PC-3 (cell line): ENCODE measurements at regions not wholly inside any gene's neighbourhood (a gene's known extent, or its start where the extent isn't known, plus 50 kb on each side); places are given as distances from the start of the nearest gene placed in this dataset.

Experiments used
- ATAC-seq: fragments of 200-7000 bp; cut with Tn5 transposase; 2 replicates; pipeline ENCODE4 v1.9.1; 2020; ENCODE audit warnings: mild to moderate bottlenecking, moderate library complexity
- BruUV-seq: library from RNA; stranded (reverse); fragments of 400-500 nt; replicated peaks from 2 replicates; lab custom pipeline; 2021; lab: Mats Ljungman, UMichigan
- CTCF ChIA-PET: fragments of 300-600 bp; sonication (Branson Sonifier 250); formaldehyde crosslinking; loops from one replicate; lab custom pipeline; 2022; ENCODE audit warnings: antibody characterized with exemption; lab: Charles Lee
- POLR2A ChIA-PET: fragments of 300-600 bp; sonication (Branson Sonifier 250); formaldehyde crosslinking; loops from one replicate; lab custom pipeline; 2022; ENCODE audit warnings: antibody characterized with exemption; ENCODE audit not compliant: unreplicated experiment; lab: Charles Lee
- DNase-seq: peaks from one replicate; pipeline ENCODE4 v3.0.0-alpha.2; 2015
- H2AFZ ChIP-seq: fragments of 300-600 bp; sonication (generic); 2 replicates; pipeline ENCODE4 v1.6.0; 2016; ENCODE audit warnings: antibody characterized with exemption, low read length
- H3F3A ChIP-seq: fragments of 300-600 bp; sonication (generic); one replicate; pipeline ENCODE4 v1.6.0; 2017; ENCODE audit warnings: antibody characterized with exemption, low read length, control low read depth, mild to moderate bottlenecking; ENCODE audit not compliant: unreplicated experiment
- H3K27ac ChIP-seq: fragments of 300-600 bp; sonication (generic); 2 replicates; pipeline ENCODE4 v1.5.1; 2016; ENCODE audit warnings: mild to moderate bottlenecking, low read length
- H3K27me3 ChIP-seq: fragments of 300-600 bp; sonication (generic); 2 replicates; pipeline ENCODE4 v1.6.1; 2016; ENCODE audit warnings: low read length, mixed read lengths
- H3K36me3 ChIP-seq: fragments of 300-600 bp; sonication (generic); 2 replicates; pipeline ENCODE4 v1.6.1; 2016; ENCODE audit warnings: low read depth, mixed run types, low read length, mixed read lengths
- H3K4me1 ChIP-seq: fragments of 300-600 bp; sonication (generic); 2 replicates; pipeline ENCODE4 v1.5.1; 2016; ENCODE audit warnings: low read length; ENCODE audit not compliant: insufficient read depth
- H3K4me2 ChIP-seq: fragments of 300-600 bp; sonication (generic); 2 replicates; pipeline ENCODE4 v1.6.0; 2016; ENCODE audit warnings: low read length
- H3K4me3 ChIP-seq: fragments of 300-600 bp; sonication (generic); 2 replicates; pipeline ENCODE4 v1.5.1; 2016; ENCODE audit warnings: mild to moderate bottlenecking, low read length, mixed read lengths
- H3K79me2 ChIP-seq: fragments of 300-600 bp; sonication (generic); 2 replicates; pipeline ENCODE4 v1.6.1; 2017; ENCODE audit warnings: low read length, mixed read lengths
- H3K9ac ChIP-seq: fragments of 300-600 bp; sonication (generic); 2 replicates; pipeline ENCODE4 v1.6.0; 2016; ENCODE audit warnings: mild to moderate bottlenecking, low read length
- H3K9me2 ChIP-seq: fragments of 300-600 bp; sonication (generic); replicated peaks from 2 replicates; pipeline ENCODE4 v1.6.1; 2016; ENCODE audit warnings: mixed run types, low read length, mixed read lengths
- H3K9me3 ChIP-seq: fragments of 300-600 bp; sonication (generic); 2 replicates; pipeline ENCODE4 v1.6.1; 2016; ENCODE audit warnings: low read length, mixed read lengths
- H4K20me1 ChIP-seq: fragments of 300-600 bp; sonication (generic); 2 replicates; pipeline ENCODE4 v1.6.1; 2016; ENCODE audit warnings: low read length, mixed read lengths
- CTCF ChIP-seq: fragments of 300-600 bp; sonication (generic); conservative IDR thresholded peaks from 2 replicates; pipeline ENCODE4 v1.5.1; 2017; ENCODE audit warnings: antibody characterized with exemption, low read depth, mild to moderate bottlenecking, low read length
- EZH2 ChIP-seq: fragments of 300-600 bp; sonication (generic); IDR thresholded peaks from one replicate; pipeline ENCODE4 v1.6.1; 2017; ENCODE audit warnings: antibody characterized with exemption, mild to moderate bottlenecking, low read length; ENCODE audit not compliant: unreplicated experiment
- EZH2phosphoT487 ChIP-seq: fragments of 300-600 bp; sonication (generic); IDR thresholded peaks from 2 replicates; pipeline ENCODE4 v1.6.1; 2018; ENCODE audit warnings: mild to moderate bottlenecking, antibody characterized with exemption, low read length, borderline replicate concordance
- intact Hi-C: fragments of 100-400 bp; cut with micrococcal nuclease; formaldehyde crosslinking; loops from 2 replicates; pipeline ENCODE4 v1.9.0; 2023

GRCh38 chr2:217466104-217466503 is 536.7 kb downstream of the TNS1 start:
- no peak for ATAC-seq
- CTCF ChIA-PET = no interaction called here
- no peaks in the 10 kb centered on the region for H3K36me3 ChIP-seq

GRCh38 chr2:217465100-217465499 is 537.7 kb downstream of the TNS1 start:
- Histone ChIP-seq H3K4me1 (no peaks in the 10 kb centered on the region), H4K20me1 (no peaks in the 10 kb centered on the region), H3K9me3 (no peaks in the 10 kb centered on the region), H3K9me2 (no peaks in the 10 kb centered on the region), H3K79me2 (no peaks in the 10 kb centered on the region), H3F3A (no peaks in the 10 kb centered on the region), H2AFZ (no peak overlapping the region), H3K27me3 (no peaks in the 10 kb centered on the region), H3K36me3 (no peaks in the 10 kb centered on the region), H3K4me3 (no peak overlapping the region), H3K4me2 (no peak overlapping the region), H3K27ac (no peak overlapping the region), H3K9ac (no peak overlapping the region)
- intact Hi-C loops = no loop called here
- CTCF ChIA-PET = no interaction called here
- POLR2A ChIA-PET = no interaction called here
- DNase-seq = no peak
- no TSS peak for BruUV-seq
- no peak for TF ChIP-seq EZH2phosphoT487
- TF ChIP-seq EZH2 = no peak
- no peak for TF ChIP-seq CTCF
- no peak for ATAC-seq

More at GRCh38 chr2:217466104-217466503, 536.7 kb downstream of the TNS1 start:
- H3K9ac ChIP-seq = no peak overlapping the region
- no peak overlapping the region for H3K27ac ChIP-seq
- no peaks in the 10 kb centered on the region for H3K27me3 ChIP-seq
- no peak overlapping the region for H2AFZ ChIP-seq
- H4K20me1 ChIP-seq = no peaks in the 10 kb centered on the region
- no peaks in the 10 kb centered on the region for H3K9me3 ChIP-seq
- DNase-seq = no peak
- H3K4me2 ChIP-seq = no peak overlapping the region
- no peaks in the 10 kb centered on the region for H3K4me1 ChIP-seq
- H3K9me2 ChIP-seq = no peaks in the 10 kb centered on the region
- POLR2A ChIA-PET = no interaction called here
- no peaks in the 10 kb centered on the region for H3K79me2 ChIP-seq
- BruUV-seq = no TSS peak
- no peaks in the 10 kb centered on the region for H3F3A ChIP-seq
- intact Hi-C loops = no loop called here
- no peak for TF ChIP-seq CTCF
- TF ChIP-seq EZH2 = no peak
- TF ChIP-seq EZH2phosphoT487 = no peak
- no peak overlapping the region for H3K4me3 ChIP-seq

GRCh38 chr2:217463402-217464075 is 539.3 kb downstream of the TNS1 start:
- Histone ChIP-seq H3K4me1 (no peaks in the 10 kb centered on the region), H3K4me2 (no peak overlapping the region), H3K27ac (no peak overlapping the region), H3K9me2 (no peaks in the 10 kb centered on the region), H3K79me2 (no peaks in the 10 kb centered on the region), H4K20me1 (no peaks in the 10 kb centered on the region), H3K36me3 (no peaks in the 10 kb centered on the region), H2AFZ (no peak overlapping the region), H3K9ac (no peak overlapping the region), H3F3A (no peaks in the 10 kb centered on the region), H3K27me3 (no peaks in the 10 kb centered on the region), H3K9me3 (no peaks in the 10 kb centered on the region), H3K4me3 (no peak overlapping the region)
- DNase-seq (no peak), ATAC-seq (no peak)
- ChIA-PET CTCF (no interaction called here), POLR2A (no interaction called here)
- intact Hi-C loops = no loop called here
- BruUV-seq = no TSS peak
- TF ChIP-seq EZH2phosphoT487 (no peak), CTCF (no peak)
